ENCODE measurements at regions not wholly inside any gene's neighbourhood (a gene's known extent, or its start where the extent isn't known, plus 50 kb on each side); places are given as distances from the start of the nearest gene placed in this dataset.

DNA sequence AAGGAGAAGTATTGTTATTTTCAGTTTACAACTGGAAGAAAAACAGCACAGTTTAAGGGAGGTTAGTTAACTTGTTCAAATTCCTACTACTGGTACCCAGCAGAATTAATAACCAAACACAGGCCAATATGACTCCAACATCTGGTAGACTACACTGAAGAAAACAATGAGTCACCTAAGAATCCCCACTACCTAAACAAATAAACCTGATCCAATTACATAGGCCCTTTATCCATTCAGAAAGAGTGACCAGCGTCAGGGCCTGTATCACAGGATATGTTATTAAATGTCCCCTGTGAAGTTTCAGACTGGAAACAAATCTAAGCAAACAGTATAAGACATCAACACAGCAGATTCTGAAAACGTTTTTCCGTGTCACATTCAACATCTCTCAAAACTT is 492.5 kb upstream of the INTU start:
- H3K9me3 ChIP-seq (ENCODE audit: insufficient read depth, low read length) = no peaks in the 10 kb centered on the region

DNA sequence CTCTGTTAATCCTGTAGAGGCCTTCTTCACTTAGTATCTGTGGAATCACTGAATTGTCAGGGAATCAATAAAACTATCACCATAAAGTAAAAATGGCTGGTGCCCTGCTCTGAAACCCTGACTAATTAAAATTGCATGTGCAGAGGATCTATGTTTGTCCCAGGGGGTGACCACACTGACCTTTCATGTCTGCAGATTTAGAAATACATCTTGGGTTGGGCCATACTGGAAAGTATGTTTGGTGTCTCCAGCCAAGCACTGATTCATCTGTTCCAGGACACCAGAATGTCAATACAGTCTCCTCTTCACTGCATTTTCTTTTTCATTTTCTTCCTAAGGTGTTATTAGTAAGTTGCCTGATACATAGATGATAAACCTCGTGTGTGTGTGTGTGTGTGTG is 490.9 kb upstream of the INTU start:
- Histone ChIP-seq H3K27ac (ENCODE audit: low read length) (no peak overlapping the region), H3K9me3 (ENCODE audit: insufficient read depth, low read length) (no peaks in the 10 kb centered on the region), H3K4me1 (ENCODE audit: low read length) (no peaks in the 10 kb centered on the region), H3K9ac (ENCODE audit: low read length) (no peak overlapping the region), H4K20me1 (ENCODE audit: insufficient read depth, low read length) (no peaks in the 10 kb centered on the region), H3K79me2 (ENCODE audit: low read length) (no peaks in the 10 kb centered on the region), H3K36me3 (replicated peaks; ENCODE audit: low read depth, low read length) (no peaks in the 10 kb centered on the region), H2AFZ (ENCODE audit: low read depth, low read length) (no peak overlapping the region), H3K4me2 (ENCODE audit: low read length) (no peak overlapping the region), H3K27me3 (ENCODE audit: low read depth, low read length) (no peaks in the 10 kb centered on the region), H3K4me3 (ENCODE audit: low read length) (no peak overlapping the region)
- TF ChIP-seq, protein P1, sequence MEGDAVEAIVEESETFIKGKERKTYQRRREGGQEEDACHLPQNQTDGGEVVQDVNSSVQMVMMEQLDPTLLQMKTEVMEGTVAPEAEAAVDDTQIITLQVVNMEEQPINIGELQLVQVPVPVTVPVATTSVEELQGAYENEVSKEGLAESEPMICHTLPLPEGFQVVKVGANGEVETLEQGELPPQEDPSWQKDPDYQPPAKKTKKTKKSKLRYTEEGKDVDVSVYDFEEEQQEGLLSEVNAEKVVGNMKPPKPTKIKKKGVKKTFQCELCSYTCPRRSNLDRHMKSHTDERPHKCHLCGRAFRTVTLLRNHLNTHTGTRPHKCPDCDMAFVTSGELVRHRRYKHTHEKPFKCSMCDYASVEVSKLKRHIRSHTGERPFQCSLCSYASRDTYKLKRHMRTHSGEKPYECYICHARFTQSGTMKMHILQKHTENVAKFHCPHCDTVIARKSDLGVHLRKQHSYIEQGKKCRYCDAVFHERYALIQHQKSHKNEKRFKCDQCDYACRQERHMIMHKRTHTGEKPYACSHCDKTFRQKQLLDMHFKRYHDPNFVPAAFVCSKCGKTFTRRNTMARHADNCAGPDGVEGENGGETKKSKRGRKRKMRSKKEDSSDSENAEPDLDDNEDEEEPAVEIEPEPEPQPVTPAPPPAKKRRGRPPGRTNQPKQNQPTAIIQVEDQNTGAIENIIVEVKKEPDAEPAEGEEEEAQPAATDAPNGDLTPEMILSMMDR (IDR thresholded peaks at IDR 0.05; ENCODE audit: low read depth, low read length) = no peak
- TF ChIP-seq EZH2phosphoT487 (IDR thresholded peaks at IDR 0.05; ENCODE audit: low read depth) = no peak

More for the DNA sequence above, 492.5 kb upstream of the INTU start:
- Histone ChIP-seq H3K79me2 (ENCODE audit: low read length) (no peaks in the 10 kb centered on the region), H3K27me3 (ENCODE audit: low read depth, low read length) (no peaks in the 10 kb centered on the region), H2AFZ (ENCODE audit: low read depth, low read length) (no peak overlapping the region), H3K9ac (ENCODE audit: low read length) (no peak overlapping the region), H3K4me3 (ENCODE audit: low read length) (no peak overlapping the region), H3K4me2 (ENCODE audit: low read length) (no peak overlapping the region), H3K27ac (ENCODE audit: low read length) (no peak overlapping the region), H3K36me3 (replicated peaks; ENCODE audit: low read depth, low read length) (no peaks in the 10 kb centered on the region), H4K20me1 (ENCODE audit: insufficient read depth, low read length) (no peaks in the 10 kb centered on the region), H3K4me1 (ENCODE audit: low read length) (no peaks in the 10 kb centered on the region)
- TF ChIP-seq, protein P1 (IDR thresholded peaks at IDR 0.05; ENCODE audit: low read depth, low read length) = no peak
- TF ChIP-seq EZH2phosphoT487 (IDR thresholded peaks at IDR 0.05; ENCODE audit: low read depth) = no peak

DNA sequence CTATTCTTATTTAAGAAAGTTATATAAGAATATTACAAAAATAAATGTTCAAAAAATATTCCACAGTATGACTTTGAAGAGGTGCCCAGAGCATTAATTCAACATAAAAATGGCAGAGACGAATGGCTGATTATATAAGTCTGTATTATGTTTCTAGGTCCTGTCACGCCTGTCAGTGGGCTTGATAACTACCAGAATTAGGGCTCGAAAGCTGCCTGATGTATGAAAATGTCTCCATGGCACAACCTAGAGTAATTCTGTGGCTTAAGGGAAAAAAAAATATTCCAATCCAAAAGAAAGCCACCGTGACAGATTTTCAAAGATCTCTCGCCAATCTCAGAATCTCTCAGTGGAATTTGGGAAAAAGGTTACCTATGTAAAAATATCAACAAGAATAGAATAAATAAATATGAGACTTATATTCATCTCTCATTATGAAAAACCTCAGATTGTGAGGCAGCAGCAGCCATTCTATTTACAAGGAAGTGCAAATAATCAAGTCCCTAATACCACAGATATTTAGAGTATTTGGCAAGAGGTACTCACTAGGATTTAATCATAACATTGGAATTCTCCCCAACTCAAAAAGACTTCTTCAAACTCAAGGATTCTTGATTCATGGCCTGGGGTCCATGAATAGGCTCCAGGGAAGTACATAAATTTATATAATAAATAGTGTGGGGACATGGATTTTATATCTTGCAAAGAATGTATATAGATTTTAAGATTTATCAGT is 489.1 kb upstream of the INTU start:
- H3K36me3 ChIP-seq (replicated peaks; ENCODE audit: low read depth, low read length) = no peaks in the 10 kb centered on the region

DNA sequence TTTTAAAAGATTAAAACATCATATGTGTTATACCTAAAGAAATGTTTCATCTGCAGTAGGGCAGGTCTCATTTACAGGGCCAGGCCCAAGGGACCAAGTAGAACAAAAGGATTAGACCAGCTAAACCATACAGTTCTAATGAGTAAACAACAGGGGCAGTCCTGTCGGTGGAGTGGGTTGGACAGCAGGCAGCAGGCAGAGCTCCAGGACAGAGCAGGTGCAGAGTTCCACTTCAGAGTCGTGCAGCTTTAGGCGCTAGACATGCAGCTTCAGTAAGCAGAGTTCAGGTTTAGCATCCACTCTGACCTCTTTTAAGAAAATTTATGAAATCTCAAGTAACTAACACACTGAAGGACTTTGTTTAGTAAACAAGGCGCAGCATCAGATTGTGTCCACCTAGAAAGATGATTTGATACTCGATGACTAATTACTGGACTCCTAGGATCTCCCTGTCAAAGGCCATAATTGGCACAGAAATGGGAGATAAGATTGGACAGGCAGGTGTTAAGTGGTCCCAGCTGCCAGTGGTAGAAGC is 487.7 kb upstream of the INTU start:
- no peaks in the 10 kb centered on the region for H3K9me3 ChIP-seq (ENCODE audit: insufficient read depth, low read length)
- no peaks in the 10 kb centered on the region for H4K20me1 ChIP-seq (ENCODE audit: insufficient read depth, low read length)
- H3K27me3 ChIP-seq (ENCODE audit: low read depth, low read length) = no peaks in the 10 kb centered on the region
- TF ChIP-seq EZH2phosphoT487 (IDR thresholded peaks at IDR 0.05; ENCODE audit: low read depth) = no peak
- TF ChIP-seq, protein P1 (IDR thresholded peaks at IDR 0.05; ENCODE audit: low read depth, low read length) = no peak
- H3K4me3 ChIP-seq (ENCODE audit: low read length) = no peak overlapping the region
- no peak overlapping the region for H3K27ac ChIP-seq (ENCODE audit: low read length)
- H3K4me2 ChIP-seq (ENCODE audit: low read length) = no peak overlapping the region
- no peaks in the 10 kb centered on the region for H3K36me3 ChIP-seq (replicated peaks; ENCODE audit: low read depth, low read length)
- no peaks in the 10 kb centered on the region for H3K4me1 ChIP-seq (ENCODE audit: low read length)
- no peak overlapping the region for H3K9ac ChIP-seq (ENCODE audit: low read length)
- H2AFZ ChIP-seq (ENCODE audit: low read depth, low read length) = no peak overlapping the region
- no peaks in the 10 kb centered on the region for H3K79me2 ChIP-seq (ENCODE audit: low read length)

More for the DNA sequence above, 489.1 kb upstream of the INTU start:
- H3K79me2 ChIP-seq (ENCODE audit: low read length) = no peaks in the 10 kb centered on the region
- no peak overlapping the region for H3K27ac ChIP-seq (ENCODE audit: low read length)
- no peak overlapping the region for H3K4me3 ChIP-seq (ENCODE audit: low read length)
- H3K4me2 ChIP-seq (ENCODE audit: low read length) = no peak overlapping the region
- H2AFZ ChIP-seq (ENCODE audit: low read depth, low read length) = no peak overlapping the region
- no peaks in the 10 kb centered on the region for H4K20me1 ChIP-seq (ENCODE audit: insufficient read depth, low read length)
- H3K4me1 ChIP-seq (ENCODE audit: low read length) = no peaks in the 10 kb centered on the region
- no peaks in the 10 kb centered on the region for H3K27me3 ChIP-seq (ENCODE audit: low read depth, low read length)
- TF ChIP-seq EZH2phosphoT487 (IDR thresholded peaks at IDR 0.05; ENCODE audit: low read depth) = no peak
- TF ChIP-seq, protein P1 (IDR thresholded peaks at IDR 0.05; ENCODE audit: low read depth, low read length) = no peak
- no peak overlapping the region for H3K9ac ChIP-seq (ENCODE audit: low read length)
- H3K9me3 ChIP-seq (ENCODE audit: insufficient read depth, low read length) = no peaks in the 10 kb centered on the region
